Testis (tissue), 2 donors: ENCODE measurements at regions not wholly inside any gene's neighbourhood (a gene's known extent, or its start where the extent isn't known, plus 50 kb on each side); places are given as distances from the start of the nearest gene placed in this dataset.

Experiments used
- CTCF ChIP-seq, 3 experiments: fragments of 450-650 bp in 2 of 3; fragments of 200-600 bp in 1 of 3; sonication (generic) in 1 of 3; IDR thresholded peaks; one replicate each; pipeline ENCODE4 v1.5.1; 2016 to 2019; ENCODE audit warnings: antibody characterized with exemption in 3 of 3, mild to moderate bottlenecking in 2 of 3, moderate library complexity in 1 of 3
- POLR2A ChIP-seq: fragments of 450-650 bp; IDR thresholded peaks from one replicate; pipeline ENCODE4 v1.6.1; 2017; ENCODE audit warnings: antibody characterized with exemption, mild to moderate bottlenecking, moderate library complexity

GRCh38 chr12:14258575-14258940 is 106.9 kb upstream of the ATF7IP start:
- TF ChIP-seq CTCF (IDR thresholded peaks at IDR 0.05) (no peak), POLR2A (no peak)
